Spleen (tissue), 11 donors: ENCODE measurements at regions not wholly inside any gene's neighbourhood (a gene's known extent, or its start where the extent isn't known, plus 50 kb on each side); places are given as distances from the start of the nearest gene placed in this dataset.
"Not testable (repeated sequence)": the region's sequence is repeated elsewhere in the genome, so short reads cannot be mapped to it uniquely, and the experiment has no call there.

Experiments
- DNase-seq: peaks from one replicate; pipeline ENCODE4 v3.0.0-alpha.2; 2020
- H3K27ac ChIP-seq, 8 donors: fragments of 200-600 bp; sonication (generic) in 7 of 8; 1 replicate in 4 of 8; 2 replicates in 4 of 8; pipeline versions ENCODE4 v1.5.0 to v1.8.0; 2016 to 2021; ENCODE audit warnings: inconsistent platforms in 4 of 8, mild to moderate bottlenecking in 4 of 8, moderate library complexity in 1 of 8
- H3K27me3 ChIP-seq, 7 donors: fragments of 200-600 bp; sonication (generic) in 6 of 7; replicated peaks in 1 of 7; 1 replicate in 4 of 7; 2 replicates in 3 of 7; pipeline versions ENCODE4 v1.5.0 to v1.8.0; 2016 to 2021; ENCODE audit warnings: inconsistent platforms in 3 of 7, mild to moderate bottlenecking in 1 of 7
- H3K36me3 ChIP-seq, 6 donors: fragments of 200-600 bp; sonication (generic) in 5 of 6; 1 replicate in 4 of 6; 2 replicates in 2 of 6; pipeline versions ENCODE4 v1.5.0 to v1.8.0; 2016 to 2021; ENCODE audit warnings: inconsistent platforms in 2 of 6
- H3K4me1 ChIP-seq, 6 donors: fragments of 200-600 bp; sonication (generic) in 5 of 6; 1 replicate in 3 of 6; 2 replicates in 3 of 6; pipeline versions ENCODE4 v1.5.0 to v1.8.0; 2016 to 2021; ENCODE audit warnings: inconsistent platforms in 3 of 6
- H3K4me3 ChIP-seq, 8 donors: fragments of 200-600 bp; sonication (generic) in 7 of 8; 1 replicate in 4 of 8; 2 replicates in 4 of 8; pipeline versions ENCODE4 v1.5.0 to v1.8.0; 2016 to 2021; ENCODE audit warnings: inconsistent platforms in 4 of 8, mild to moderate bottlenecking in 4 of 8, moderate library complexity in 2 of 8
- H3K9me3 ChIP-seq, 8 donors: fragments of 200-600 bp; sonication (generic) in 7 of 8; 1 replicate in 4 of 8; 2 replicates in 4 of 8; pipeline versions ENCODE4 v1.5.0 to v1.8.0; 2016 to 2021; ENCODE audit warnings: inconsistent platforms in 4 of 8
- POLR2A ChIP-seq, 3 donors: fragments of 450-650 bp; IDR thresholded peaks; one replicate each; pipeline ENCODE4 v1.5.1; 2017; ENCODE audit warnings: antibody characterized with exemption in 3 of 3, mild to moderate bottlenecking in 1 of 3
- POLR2AphosphoS5 ChIP-seq, 3 donors: sonication (generic); formaldehyde crosslinking; IDR thresholded peaks; one replicate each; pipeline ENCODE4 v1.5.1; 2017; ENCODE audit warnings: antibody characterized with exemption in 3 of 3
- WGBS, 5 donors: extraction: QIAGEN DNeasy Blood & Tissue Kit in 3 of 5; methylation state at CpG; one replicate each; pipeline versions ENCODE4 v1.1.5 to v1.1.7; 2013 to 2018; 5-methylcytosine and 5-hydroxymethylcytosine counted together
- intact Hi-C: fragments of 100-400 bp; cut with DNase I; formaldehyde crosslinking; loops from one replicate; pipeline ENCODE4 v1.15.0; 2023; ENCODE audit warnings: low total_unique reads
- TF ChIP-seq, protein P1 (sequence below), 11 experiments: fragments of 200-600 bp in 7 of 11; fragments of 450-650 bp in 4 of 11; sonication (generic) in 4 of 11; IDR thresholded peaks in 8 of 11; conservative IDR thresholded peaks in 3 of 11; 1 replicate in 7 of 11; 2 replicates in 4 of 11; pipeline versions ENCODE4 v1.4.0 to v1.8.0; 2016 to 2021; ENCODE audit warnings: antibody characterized with exemption in 11 of 11, inconsistent platforms in 4 of 11, mild to moderate bottlenecking in 1 of 11
- donor health status: healthy with polysubstance abuse.
- donor health status: DM: no; HTN: no; CAD: no; lungs with moderate emphysema.
- donor health status: DM: no; HTN: no; CAD: no.
- donor health status: Bipolar disorder and iron deficiency.
- donor health status: healthy.
- donor health status: DM: no; HTN: no; CAD: no.
- donor health status: DM: yes; HTN: yes; CAD: no.

DNA sequence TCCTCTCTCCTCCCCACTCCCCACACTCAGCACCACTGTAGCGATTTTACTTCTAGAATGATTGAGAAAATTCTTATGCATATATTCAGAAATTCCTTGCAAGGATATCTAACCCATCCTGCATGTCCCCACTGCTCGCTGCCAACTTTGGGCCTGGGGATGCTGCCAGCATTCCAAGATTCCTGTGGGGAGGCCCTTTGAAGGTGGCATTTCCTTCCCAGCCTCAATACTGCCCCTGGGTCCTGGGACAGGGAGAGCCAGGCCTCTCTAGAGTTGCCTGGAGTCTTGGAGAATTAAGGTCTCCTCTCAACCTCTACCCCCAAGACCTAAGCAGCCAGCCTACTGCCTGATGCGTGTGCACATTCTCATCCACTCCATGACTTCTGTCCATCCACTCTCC lies 303.5 kb downstream of the NEBL start:
- no peaks in the 10 kb centered on the region for H3K4me1 ChIP-seq
- H3K36me3 ChIP-seq, result no peaks in the 10 kb centered on the region
- H3K27ac ChIP-seq, result no peak overlapping the region
- no peak for TF ChIP-seq POLR2AphosphoS5 (IDR thresholded peaks at IDR 0.05)
- no peak for TF ChIP-seq POLR2A (IDR thresholded peaks at IDR 0.05)
- TF ChIP-seq, protein P1, sequence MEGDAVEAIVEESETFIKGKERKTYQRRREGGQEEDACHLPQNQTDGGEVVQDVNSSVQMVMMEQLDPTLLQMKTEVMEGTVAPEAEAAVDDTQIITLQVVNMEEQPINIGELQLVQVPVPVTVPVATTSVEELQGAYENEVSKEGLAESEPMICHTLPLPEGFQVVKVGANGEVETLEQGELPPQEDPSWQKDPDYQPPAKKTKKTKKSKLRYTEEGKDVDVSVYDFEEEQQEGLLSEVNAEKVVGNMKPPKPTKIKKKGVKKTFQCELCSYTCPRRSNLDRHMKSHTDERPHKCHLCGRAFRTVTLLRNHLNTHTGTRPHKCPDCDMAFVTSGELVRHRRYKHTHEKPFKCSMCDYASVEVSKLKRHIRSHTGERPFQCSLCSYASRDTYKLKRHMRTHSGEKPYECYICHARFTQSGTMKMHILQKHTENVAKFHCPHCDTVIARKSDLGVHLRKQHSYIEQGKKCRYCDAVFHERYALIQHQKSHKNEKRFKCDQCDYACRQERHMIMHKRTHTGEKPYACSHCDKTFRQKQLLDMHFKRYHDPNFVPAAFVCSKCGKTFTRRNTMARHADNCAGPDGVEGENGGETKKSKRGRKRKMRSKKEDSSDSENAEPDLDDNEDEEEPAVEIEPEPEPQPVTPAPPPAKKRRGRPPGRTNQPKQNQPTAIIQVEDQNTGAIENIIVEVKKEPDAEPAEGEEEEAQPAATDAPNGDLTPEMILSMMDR (IDR thresholded peaks at IDR 0.05 in 8 of 11, conservative IDR thresholded peaks at IDR 0.05 in 3 of 11), result no peak
- H3K4me3 ChIP-seq, result no peak overlapping the region
- intact Hi-C loops, result no loop called here
- H3K9me3 ChIP-seq, result no peaks in the 10 kb centered on the region
- no peak for DNase-seq
- no peaks in the 10 kb centered on the region for H3K27me3 ChIP-seq
- WGBS, 5 donors, result 74 to 94% (median 88%) methylated on average over 3 of the region's 3 CpGs

DNA sequence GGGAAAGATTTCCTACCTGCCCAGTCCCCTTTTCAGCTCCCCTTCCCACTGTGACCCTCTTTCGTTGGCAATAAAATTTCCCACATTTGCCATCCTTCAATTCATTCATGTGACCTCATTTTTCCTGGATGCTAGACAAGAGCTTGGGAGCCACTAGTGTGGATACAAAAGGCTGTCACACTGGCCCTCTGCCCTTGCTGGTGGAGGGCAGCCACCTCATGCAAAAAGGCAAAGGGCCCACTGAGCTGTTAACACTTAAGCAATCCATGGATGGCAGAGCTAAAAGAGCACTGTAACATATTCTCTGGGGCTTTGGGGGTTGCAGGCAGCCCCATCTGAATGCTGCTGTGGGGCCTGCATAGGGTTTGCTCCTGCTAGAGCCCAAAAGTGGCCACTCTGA lies 315.1 kb downstream of the NEBL start:
- Histone ChIP-seq H3K4me3 (no peak overlapping the region), H3K27ac (no peak overlapping the region), H3K4me1 (no peaks in the 10 kb centered on the region), H3K36me3 (no peaks in the 10 kb centered on the region), H3K9me3 (peaks cover 0 to 55% (median 40%) of the 10 kb centered on the region in 8 donors), H3K27me3 (no peaks in the 10 kb centered on the region)
- TF ChIP-seq POLR2A (IDR thresholded peaks at IDR 0.05), result no peak
- TF ChIP-seq POLR2AphosphoS5 (IDR thresholded peaks at IDR 0.05), result no peak
- TF ChIP-seq, protein P1 (IDR thresholded peaks at IDR 0.05 in 8 of 11, conservative IDR thresholded peaks at IDR 0.05 in 3 of 11), result no peak
- whole genome bisulfite sequencing, 5 donors, result 74 to 97% (median 83%) methylated on average over 1 of the region's 1 CpG
- DNase-seq, result no peak
- intact Hi-C loops, result no loop called here

DNA sequence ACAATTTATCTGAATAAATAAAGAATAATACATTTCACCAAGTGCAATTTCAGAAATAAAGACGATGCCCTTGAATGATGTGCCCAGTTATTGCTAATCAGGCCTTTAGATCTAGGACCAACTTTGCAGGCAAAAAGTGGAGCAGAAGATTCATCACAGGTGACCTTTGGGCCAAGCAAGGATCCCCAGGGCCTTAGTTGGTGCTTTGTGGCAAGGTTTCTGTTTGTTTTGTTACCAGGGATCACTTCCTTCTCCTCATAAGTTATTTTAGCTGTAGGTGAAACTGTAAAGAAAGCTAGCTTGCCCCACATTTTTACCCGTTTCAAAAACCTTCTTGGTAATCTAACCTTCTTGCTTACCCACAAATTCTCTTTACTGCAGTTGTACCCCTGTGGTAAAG lies 323.2 kb downstream of the NEBL start:
- Histone ChIP-seq H3K4me3 (no peak overlapping the region), H3K36me3 (no peaks in the 10 kb centered on the region), H3K27me3 (no peaks in the 10 kb centered on the region), H3K4me1 (no peaks in the 10 kb centered on the region), H3K9me3 (peaks cover 0 to 3% (median 0%) of the 10 kb centered on the region in 8 donors), H3K27ac (no peak overlapping the region)
- no peak for DNase-seq
- no peak for TF ChIP-seq POLR2AphosphoS5 (IDR thresholded peaks at IDR 0.05)
- TF ChIP-seq, protein P1 (IDR thresholded peaks at IDR 0.05 in 8 of 11, conservative IDR thresholded peaks at IDR 0.05 in 3 of 11), result no peak
- TF ChIP-seq POLR2A (IDR thresholded peaks at IDR 0.05), result no peak
- intact Hi-C loops, result no loop called here
- WGBS, 5 donors, result 63 to 81% (median 76%) methylated on average over 2 of the region's 2 CpGs

DNA sequence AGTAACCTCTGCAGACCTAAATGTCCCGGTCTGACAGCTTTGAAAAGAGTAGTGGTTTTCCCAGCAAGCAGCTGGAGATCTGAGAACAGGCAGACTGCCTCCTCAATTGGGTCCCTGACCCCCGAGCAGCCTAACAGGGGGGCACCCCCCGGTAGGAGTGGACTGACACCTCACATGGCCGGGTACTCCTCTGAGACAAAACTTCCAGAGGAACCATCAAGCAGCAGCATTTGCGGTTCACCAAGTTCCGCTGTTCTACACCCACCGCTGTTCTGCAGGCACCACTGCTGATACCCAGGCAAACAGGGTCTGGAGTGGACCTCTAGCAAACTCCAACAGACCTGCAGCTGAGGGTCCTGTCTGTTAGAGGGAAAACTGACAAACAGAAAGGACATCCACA lies 341.1 kb downstream of the NEBL start:
- WGBS, 5 donors, result 70 to 95% (median 87%) methylated on average over 6 to 7 of the region's 7 CpGs
- H3K4me3 ChIP-seq, result not testable (repeated sequence)

DNA sequence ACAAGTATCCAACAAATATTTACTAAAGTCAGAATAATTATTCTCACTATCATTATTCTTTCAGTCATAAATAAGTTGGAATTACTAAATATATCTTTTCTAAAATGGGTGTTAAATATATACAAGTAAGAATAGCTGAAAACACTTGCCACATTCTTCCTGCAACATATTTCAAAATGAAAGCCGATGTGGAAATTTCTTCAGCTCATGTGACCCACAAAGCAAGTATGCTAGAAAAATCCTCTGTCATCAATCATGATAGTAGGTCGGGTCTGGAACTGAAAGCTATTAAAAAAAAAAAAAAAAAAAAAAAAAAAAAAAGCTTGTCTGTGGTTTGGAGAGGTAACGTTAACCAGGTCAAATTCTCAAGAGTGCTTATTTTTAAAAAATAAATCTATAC lies 344.7 kb downstream of the NEBL start:
- peaks cover 0 to 18% (median 3%) of the 10 kb centered on the region in 8 donors for H3K9me3 ChIP-seq
- WGBS, 5 donors, result 8 to 18% (median 10%) methylated on average over 3 of the region's 3 CpGs
- DNase-seq, result no peak
- intact Hi-C loops, result no loop called here
- H3K36me3 ChIP-seq, result no peaks in the 10 kb centered on the region
- H3K4me3 ChIP-seq, result no peak overlapping the region
- H3K4me1 ChIP-seq, result peaks cover 0 to 5% (median 0%) of the 10 kb centered on the region in 6 donors
- TF ChIP-seq, protein P1 (IDR thresholded peaks at IDR 0.05 in 8 of 11, conservative IDR thresholded peaks at IDR 0.05 in 3 of 11), result no peak
- TF ChIP-seq POLR2AphosphoS5 (IDR thresholded peaks at IDR 0.05), result no peak
- no peak for TF ChIP-seq POLR2A (IDR thresholded peaks at IDR 0.05)
- H3K27me3 ChIP-seq, result no peaks in the 10 kb centered on the region
- peak overlapping the region in 2 of 8 donors; percentile 19 to 29 for H3K27ac ChIP-seq

More for the DNA sequence above, 341.1 kb downstream of the NEBL start:
- peak; percentile 53 for DNase-seq
- H3K27ac ChIP-seq, H3K36me3 ChIP-seq, intact Hi-C loops, H3K27me3 ChIP-seq, H3K4me1 ChIP-seq: not testable (repeated sequence)
- H3K9me3 ChIP-seq, result peaks cover 0 to 38% (median 5%) of the 10 kb centered on the region in 8 donors
